T1000 (cell line): ENCODE measurements at regions not wholly inside any gene's neighbourhood (a gene's known extent, or its start where the extent isn't known, plus 50 kb on each side); places are given as distances from the start of the nearest gene placed in this dataset.
A peak's percentile ranks its signal among the peaks of the same experiment; 100 is the strongest.

Experiments
- DNase-seq: peaks from one replicate; lab custom pipeline; 2025; ENCODE audit warnings: mixed read lengths; lab: John Stamatoyannopoulos, UW

GRCh38 chr5:173764332-173765028 lies 123.7 kb upstream of the CPEB4 start:
- DNase-seq: peak; percentile 84

GRCh38 chr5:173765029-173765644 lies 123.0 kb upstream of the CPEB4 start:
- DNase-seq: no peak

GRCh38 chr5:173765661-173766060 lies 122.5 kb upstream of the CPEB4 start:
- DNase-seq: no peak

DNA sequence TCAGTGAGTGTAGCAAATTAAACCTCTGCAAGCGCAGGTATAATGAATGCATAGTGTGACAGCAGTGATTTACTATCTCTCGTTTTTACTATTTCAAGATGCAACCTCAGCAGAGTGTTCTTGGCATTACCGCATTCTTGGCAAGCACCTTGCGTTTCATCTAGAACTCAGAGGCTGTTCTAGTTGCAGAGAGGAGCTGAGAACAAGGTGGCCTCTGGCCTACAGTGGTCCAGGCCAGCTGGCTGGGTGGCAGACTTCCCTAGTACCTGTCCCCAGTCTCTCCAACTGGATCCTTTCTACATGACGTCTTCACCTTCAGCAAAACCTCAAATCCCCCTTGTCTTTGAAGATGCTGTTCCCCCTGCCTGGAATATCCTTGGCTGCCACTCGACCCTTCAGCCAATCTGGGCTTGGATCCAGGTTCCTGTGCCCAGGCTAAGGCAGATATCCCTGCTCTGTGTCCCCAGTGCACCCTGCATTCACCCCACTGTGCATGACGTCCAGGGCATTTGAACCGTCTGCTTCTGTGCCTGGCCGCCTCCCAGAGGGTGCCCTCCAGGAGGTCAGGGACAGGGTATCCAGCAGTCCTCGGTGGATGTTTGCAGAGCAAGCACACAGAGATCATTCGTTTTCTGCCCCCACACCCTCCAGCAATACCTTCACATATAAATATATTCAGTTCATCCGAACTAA lies 120.4 kb upstream of the CPEB4 start:
- no peak for DNase-seq

DNA sequence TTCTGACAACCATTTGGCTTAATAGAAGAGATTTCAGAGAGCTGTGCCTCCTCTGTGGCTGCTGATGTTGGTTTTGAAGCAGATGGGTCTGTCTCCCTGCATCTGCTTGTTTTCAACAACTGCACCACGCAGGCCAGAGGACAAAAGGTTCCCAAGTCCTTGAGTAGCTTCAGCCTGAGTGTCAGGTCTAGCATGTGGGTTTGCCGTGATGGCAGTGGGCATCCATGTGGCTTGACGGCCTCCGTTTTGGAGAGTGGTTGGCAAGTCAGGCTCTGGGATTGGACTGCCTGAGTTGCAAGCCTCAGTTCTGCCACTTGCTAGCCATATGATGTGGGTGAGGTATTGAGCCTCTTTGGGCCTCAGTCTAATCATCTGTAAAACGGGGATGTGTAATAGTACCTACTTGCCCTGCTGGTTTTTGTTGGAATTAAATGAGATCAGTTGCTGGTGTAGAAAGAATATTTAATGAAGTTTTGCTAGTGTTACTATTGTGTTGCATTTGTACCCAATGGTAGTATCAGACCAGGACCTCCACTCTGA lies 119.8 kb upstream of the CPEB4 start:
- no peak for DNase-seq

DNA sequence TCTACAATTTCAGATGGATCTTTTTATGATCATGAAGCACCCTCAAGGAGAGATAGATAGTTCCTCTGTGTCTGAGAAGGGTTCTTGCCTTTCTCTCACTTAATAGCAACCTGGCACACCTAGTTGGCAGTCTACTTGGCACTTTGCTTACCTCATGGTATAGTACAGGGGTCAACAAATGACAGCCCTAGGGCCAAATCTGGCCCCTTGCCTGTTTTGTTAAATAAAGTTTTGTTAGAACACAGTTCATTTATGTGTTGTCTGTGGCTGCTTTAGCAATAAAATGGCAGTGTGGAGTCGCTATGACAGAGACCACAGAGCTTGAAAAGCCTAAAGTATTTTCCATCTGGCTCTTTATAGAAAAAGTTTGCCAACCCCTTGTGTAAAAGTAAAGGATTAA lies 119.3 kb upstream of the CPEB4 start:
- DNase-seq: no peak

DNA sequence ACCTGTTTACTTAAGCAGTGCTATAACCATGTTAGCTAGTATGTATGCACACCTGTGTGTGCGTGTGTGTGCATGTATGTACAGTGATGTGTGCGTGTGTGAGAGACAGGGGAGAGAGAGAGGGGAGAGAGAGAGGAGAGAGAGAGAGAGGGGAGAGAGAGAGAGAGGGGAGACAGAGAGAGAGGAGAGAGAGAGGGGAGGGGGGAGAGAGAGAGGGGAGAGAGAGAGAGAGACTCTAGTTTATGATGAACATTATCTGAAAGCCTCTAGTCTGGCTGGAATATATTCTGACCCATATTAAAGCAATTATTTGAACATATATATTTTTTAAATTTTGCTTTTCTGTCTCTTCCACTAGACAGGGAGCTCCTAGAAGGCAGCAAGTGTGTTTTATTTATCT lies 117.5 kb upstream of the CPEB4 start:
- no peak for DNase-seq

DNA sequence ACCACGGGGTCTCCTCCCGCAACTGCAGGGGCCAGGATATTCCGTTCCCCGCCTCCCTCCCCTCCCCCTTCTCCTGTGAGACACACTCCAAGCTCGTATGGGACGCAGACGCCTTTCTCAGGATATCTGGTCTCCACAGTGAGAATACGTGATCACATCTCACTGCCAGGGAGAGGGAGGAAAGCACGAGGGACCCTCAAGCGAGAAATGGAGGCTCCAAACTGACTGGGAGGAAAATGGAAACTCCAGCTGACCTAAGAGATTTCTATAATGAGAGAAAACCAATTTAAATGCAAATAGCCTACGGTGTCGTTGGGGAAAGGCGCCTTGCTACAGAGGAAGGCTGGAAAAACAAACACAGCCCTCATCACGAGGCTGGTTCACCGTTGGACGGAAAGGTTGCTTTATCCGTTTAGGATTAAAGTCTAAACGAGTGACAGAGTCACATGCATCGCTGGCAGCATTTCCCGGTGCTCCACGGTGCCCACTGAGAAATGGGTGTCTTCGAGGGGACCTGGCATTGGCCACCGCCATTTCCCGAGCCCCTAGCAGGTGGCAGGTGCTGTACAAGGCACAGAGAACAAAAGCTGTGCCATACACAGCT lies 116.9 kb upstream of the CPEB4 start:
- DNase-seq: no peak

DNA sequence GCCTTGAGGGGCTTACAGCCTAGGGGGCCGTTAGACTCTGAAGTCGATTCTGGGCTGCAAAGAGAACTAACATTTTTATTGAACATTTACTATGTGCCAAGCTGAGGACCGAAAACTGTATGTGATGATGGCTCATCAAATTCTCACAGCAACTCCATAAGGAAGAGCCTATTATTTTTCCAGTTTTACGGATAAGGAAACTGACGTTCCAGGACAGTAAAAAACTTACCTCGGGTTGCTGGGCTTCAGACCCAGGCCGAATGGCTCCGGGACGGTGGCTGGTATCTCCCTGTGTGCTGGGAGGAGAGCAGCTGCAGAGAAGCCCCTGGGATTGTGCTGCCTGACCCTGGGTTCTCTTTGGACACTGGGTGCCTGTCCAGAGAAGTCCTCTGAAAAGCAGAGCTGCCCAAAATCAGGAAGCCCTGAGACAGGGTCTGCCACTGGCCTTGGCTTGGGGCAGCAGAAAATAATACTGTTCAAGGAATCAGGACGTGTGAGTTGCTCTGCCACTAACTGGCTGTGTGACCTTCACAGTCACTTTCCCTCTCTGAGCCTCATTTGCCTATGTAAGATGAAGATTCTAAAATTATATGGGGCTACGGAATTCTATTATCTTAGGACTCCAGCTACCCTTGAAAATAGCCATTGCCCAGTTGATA lies 116.3 kb upstream of the CPEB4 start:
- DNase-seq: no peak

GRCh38 chr5:173772384-173773059 lies 115.6 kb upstream of the CPEB4 start:
- no peak for DNase-seq

- DNase-seq: no peak
Observed at GRCh38 chr5:173774271-173774761, 113.8 kb upstream of the CPEB4 start.

GRCh38 chr5:173775261-173776197 lies 112.6 kb upstream of the CPEB4 start:
- no peak for DNase-seq

GRCh38 chr5:173777149-173777548 lies 111.0 kb upstream of the CPEB4 start:
- DNase-seq: no peak

GRCh38 chr5:173777674-173778073 lies 110.5 kb upstream of the CPEB4 start:
- DNase-seq: no peak

GRCh38 chr5:173778152-173778782 lies 109.9 kb upstream of the CPEB4 start:
- DNase-seq: no peak

GRCh38 chr5:173778784-173779304 lies 109.3 kb upstream of the CPEB4 start:
- no peak for DNase-seq

DNA sequence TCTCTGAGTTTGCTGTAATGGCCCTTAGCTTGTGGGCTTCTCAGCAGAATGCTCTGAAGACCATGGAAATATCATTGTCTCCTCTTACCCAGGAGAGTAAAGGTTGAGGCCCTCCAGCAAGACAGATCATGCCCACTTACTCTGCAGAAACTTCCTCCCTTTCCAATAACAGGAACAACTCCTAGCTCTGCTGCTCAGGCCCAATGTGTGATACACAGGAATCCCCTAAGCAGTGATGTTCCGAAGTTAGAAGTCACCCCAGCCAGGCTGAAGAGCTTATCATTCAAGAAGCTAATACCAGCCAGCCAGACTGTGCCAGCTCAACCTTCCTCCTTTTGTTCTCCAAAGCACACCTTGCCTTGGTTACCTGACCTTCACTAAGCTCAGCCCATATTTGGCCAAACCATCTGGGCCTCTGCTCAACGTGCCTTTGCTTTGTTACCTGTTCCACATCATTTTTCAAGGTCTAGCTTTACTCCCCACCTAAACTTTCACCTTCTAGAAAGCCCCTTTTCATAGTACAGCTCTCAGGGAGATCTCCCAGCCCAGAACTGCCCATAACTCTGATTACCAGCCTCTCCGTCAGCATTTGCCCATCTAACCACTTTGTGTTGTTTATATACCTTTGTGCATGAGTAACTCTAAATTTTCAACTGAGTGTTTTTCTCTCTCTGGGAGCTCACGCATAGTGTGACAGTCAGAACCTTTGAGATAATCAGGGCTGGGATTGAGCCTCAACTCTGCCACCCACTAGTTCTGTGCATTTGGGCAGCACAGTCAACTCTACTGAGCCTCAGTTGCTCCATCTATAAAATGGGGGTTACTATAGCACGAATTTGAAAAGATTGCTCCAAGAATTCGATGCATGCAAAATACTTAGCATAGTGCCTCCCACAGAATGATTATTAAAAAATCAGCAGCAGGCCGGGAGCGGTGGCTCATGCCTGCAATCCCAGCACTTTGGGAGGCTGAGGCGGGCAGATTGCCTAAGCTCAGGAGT lies 107.6 kb upstream of the CPEB4 start:
- DNase-seq: no peak

GRCh38 chr5:173781432-173781815 lies 106.7 kb upstream of the CPEB4 start:
- no peak for DNase-seq
